Muscle of leg (tissue), 3 donors: ENCODE measurements at regions not wholly inside any gene's neighbourhood (a gene's known extent, or its start where the extent isn't known, plus 50 kb on each side); places are given as distances from the start of the nearest gene placed in this dataset.

Source experiments
- DNase-seq: peaks from one replicate; pipeline ENCODE4 v3.0.0; 2013
- H3K27ac ChIP-seq: one replicate; pipeline ENCODE4 v1.5.1; 2013; ENCODE audit warnings: mild to moderate bottlenecking, low read length, control low read depth
- H3K27me3 ChIP-seq: one replicate; pipeline ENCODE4 v1.6.1; 2013; ENCODE audit warnings: low read length; ENCODE audit not compliant: control insufficient read depth, insufficient read depth
- H3K36me3 ChIP-seq: one replicate; pipeline ENCODE4 v1.6.1; 2013; ENCODE audit warnings: low read length; ENCODE audit not compliant: control insufficient read depth, insufficient read depth
- H3K4me1 ChIP-seq: one replicate; pipeline ENCODE4 v1.6.1; 2013; ENCODE audit warnings: low read length; ENCODE audit not compliant: control insufficient read depth, insufficient read depth
- H3K4me3 ChIP-seq: one replicate; pipeline ENCODE4 v1.5.1; 2013; ENCODE audit warnings: low read length, control low read depth
- H3K9me3 ChIP-seq: replicated peaks from 2 replicates; pipeline ENCODE4 v1.6.1; 2013; ENCODE audit warnings: low read depth, low read length; ENCODE audit not compliant: control insufficient read depth
- WGBS: methylation state at CpG from one replicate; pipeline ENCODE4 v1.1.5; 2013; ENCODE audit warnings: missing lambda C conversion rate; ENCODE audit not compliant: insufficient coverage; 5-methylcytosine and 5-hydroxymethylcytosine counted together

DNA sequence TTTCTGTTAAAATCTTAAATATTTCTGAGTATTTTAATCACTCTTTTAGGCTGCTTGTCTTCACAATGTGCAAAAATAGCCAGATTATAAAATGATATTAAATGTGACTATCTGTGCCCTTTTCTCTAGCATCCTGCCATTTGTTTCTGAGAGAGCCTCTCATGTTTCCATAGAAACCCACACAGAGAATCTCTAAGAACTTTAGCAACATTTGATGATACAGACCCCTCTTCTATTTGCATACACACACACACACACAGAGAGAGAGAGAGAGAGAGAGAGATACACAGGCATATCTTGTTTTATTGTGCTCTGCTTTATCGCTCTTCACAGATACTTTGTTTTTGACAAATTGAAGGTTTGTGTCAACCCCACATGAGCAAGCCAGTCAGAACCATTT, 134.5 kb upstream of the DDX18 start:
- Histone ChIP-seq H3K27ac (no peak overlapping the region), H3K9me3 (no peaks in the 10 kb centered on the region), H3K4me3 (no peak overlapping the region), H3K4me1 (no peaks in the 10 kb centered on the region), H3K27me3 (no peaks in the 10 kb centered on the region), H3K36me3 (no peaks in the 10 kb centered on the region)
- no peak for DNase-seq
- no CpG with 5 or more reads among the region's 1 CpG for WGBS

DNA sequence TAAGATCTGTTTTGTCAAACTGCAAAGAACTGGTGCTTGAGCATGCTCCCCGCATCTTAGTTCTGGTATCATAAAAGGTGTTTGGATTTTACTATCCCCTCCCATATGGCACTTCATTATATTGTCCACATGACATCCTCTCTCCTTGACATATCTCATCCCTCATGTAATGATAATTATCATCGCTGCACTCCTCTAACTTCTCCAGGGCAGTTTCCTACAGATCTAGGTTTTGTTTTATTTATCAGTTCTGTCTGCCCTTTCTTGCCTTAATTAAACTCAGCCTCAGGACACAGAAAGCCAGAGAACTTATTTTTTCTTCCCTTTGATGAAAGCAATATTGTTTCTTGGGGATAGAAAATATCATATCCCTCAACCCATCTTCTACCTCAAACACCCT, 129.6 kb upstream of the DDX18 start:
- DNase-seq, result no peak
- H3K9me3 ChIP-seq, result no peaks in the 10 kb centered on the region
- no peaks in the 10 kb centered on the region for H3K36me3 ChIP-seq
- no peaks in the 10 kb centered on the region for H3K27me3 ChIP-seq
- no CpG with 5 or more reads among the region's 2 CpGs for WGBS
- no peaks in the 10 kb centered on the region for H3K4me1 ChIP-seq
- no peak overlapping the region for H3K27ac ChIP-seq
- no peak overlapping the region for H3K4me3 ChIP-seq

DNA sequence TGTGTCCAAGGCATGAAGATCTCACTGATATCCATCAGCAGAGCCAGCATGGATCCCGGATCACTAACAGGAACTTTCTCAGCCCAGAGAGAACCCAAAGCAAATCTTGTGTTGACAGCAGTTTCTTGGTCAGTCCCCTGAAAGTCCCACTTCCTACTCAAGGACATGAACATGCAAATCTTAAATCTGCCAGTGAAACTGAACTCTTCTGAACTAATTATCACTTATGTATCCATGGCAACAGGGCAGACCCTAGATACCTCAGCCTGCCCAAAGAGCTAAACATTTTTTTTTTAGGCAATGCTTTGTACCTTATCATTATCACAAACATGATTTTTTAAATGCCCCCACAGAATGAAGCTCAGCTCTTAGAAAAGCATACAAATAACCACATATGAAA, 127.8 kb upstream of the DDX18 start:
- Histone ChIP-seq H3K27me3 (no peaks in the 10 kb centered on the region), H3K36me3 (no peaks in the 10 kb centered on the region), H3K4me3 (no peak overlapping the region), H3K27ac (no peak overlapping the region), H3K9me3 (no peaks in the 10 kb centered on the region), H3K4me1 (no peaks in the 10 kb centered on the region)
- DNase-seq, result no peak
- 100% methylated on average over 1 of the region's 1 CpG for WGBS

DNA sequence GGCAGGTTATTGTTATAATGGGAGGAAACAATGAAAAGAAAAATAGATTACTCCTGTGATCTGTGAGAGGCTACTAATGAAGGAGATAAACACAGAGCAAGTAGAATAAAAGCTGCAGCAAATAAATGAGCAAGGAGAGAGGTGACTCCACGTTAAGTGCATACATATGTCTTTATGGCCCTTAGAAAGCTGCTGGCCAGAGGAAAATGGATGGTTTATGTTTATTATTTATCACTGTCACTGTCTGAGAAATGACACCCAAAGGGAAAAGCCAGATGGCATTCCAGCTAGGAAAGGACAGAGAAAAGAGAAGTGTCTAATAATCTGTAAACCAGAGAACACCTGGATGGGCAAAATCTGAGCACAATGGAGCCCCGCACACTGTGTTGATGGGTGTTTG, 122.9 kb upstream of the DDX18 start:
- Histone ChIP-seq H3K27ac (no peak overlapping the region), H3K4me1 (no peaks in the 10 kb centered on the region), H3K9me3 (no peaks in the 10 kb centered on the region), H3K27me3 (no peaks in the 10 kb centered on the region), H3K36me3 (no peaks in the 10 kb centered on the region), H3K4me3 (no peak overlapping the region)
- no CpG with 5 or more reads among the region's 2 CpGs for WGBS
- DNase-seq, result no peak

DNA sequence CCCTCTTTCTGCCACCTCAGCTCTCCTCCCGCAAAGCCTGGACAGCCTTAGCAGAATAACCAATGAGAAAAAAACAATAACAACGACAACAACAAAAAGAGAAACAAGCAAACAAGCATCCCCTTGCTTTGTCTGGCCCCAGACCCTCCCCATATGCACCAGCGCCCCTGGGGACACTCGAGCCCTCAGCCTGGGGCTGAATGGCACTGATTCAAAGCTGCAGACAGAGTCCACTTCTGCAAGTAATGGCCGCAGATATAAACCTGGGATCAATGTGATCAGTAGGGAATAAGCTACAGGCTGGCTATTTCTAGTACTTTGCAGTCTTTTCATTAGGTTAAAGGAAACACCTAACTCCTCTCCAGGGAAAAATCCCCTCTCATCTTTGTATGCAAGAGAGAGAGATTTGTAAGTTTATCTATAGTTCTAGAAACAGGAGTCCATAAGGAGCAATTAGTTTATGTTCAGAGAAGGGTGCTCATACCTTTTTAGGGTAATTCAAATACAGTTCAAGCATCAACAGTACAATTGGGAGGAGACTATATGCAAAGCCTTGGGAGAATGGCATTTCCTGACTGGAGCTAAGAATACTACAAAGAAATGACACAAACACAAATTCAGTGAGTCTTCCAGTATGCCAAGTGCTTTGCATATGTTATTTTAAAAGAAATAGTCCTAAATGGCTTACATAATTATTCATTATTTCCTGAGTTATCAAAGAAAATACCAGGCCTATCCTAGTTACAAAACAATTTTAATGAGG, 122.3 kb upstream of the DDX18 start:
- Histone ChIP-seq H3K27ac (no peak overlapping the region), H3K36me3 (no peaks in the 10 kb centered on the region), H3K4me3 (no peak overlapping the region), H3K4me1 (no peaks in the 10 kb centered on the region), H3K27me3 (no peaks in the 10 kb centered on the region), H3K9me3 (no peaks in the 10 kb centered on the region)
- no peak for DNase-seq
- no CpG with 5 or more reads among the region's 5 CpGs for WGBS

GRCh38 chr2:117693154-117693553, 121.3 kb upstream of the DDX18 start:
- 94% methylated on average over 2 of the region's 4 CpGs for WGBS
- Histone ChIP-seq H3K36me3 (no peaks in the 10 kb centered on the region), H3K9me3 (no peaks in the 10 kb centered on the region), H3K27ac (no peak overlapping the region), H3K27me3 (no peaks in the 10 kb centered on the region), H3K4me3 (no peak overlapping the region), H3K4me1 (no peaks in the 10 kb centered on the region)
- DNase-seq, result no peak

- H3K4me1 ChIP-seq, result no peaks in the 10 kb centered on the region
- no peaks in the 10 kb centered on the region for H3K27me3 ChIP-seq
- H3K36me3 ChIP-seq, result no peaks in the 10 kb centered on the region
- no peak overlapping the region for H3K4me3 ChIP-seq
- DNase-seq, result no peak
- WGBS, result no CpG with 5 or more reads among the region's 2 CpGs
- H3K27ac ChIP-seq, result no peak overlapping the region
- H3K9me3 ChIP-seq, result no peaks in the 10 kb centered on the region
Observed at GRCh38 chr2:117693651-117694050, 120.8 kb upstream of the DDX18 start.

- H3K27ac ChIP-seq, result no peak overlapping the region
- no peaks in the 10 kb centered on the region for H3K4me1 ChIP-seq
- no peak for DNase-seq
- H3K27me3 ChIP-seq, result no peaks in the 10 kb centered on the region
- 72% methylated on average over 2 of the region's 4 CpGs for WGBS
- no peak overlapping the region for H3K4me3 ChIP-seq
- no peaks in the 10 kb centered on the region for H3K36me3 ChIP-seq
- no peaks in the 10 kb centered on the region for H3K9me3 ChIP-seq
Observed at GRCh38 chr2:117698287-117698686, 116.2 kb upstream of the DDX18 start.

- H3K36me3 ChIP-seq, result no peaks in the 10 kb centered on the region
- DNase-seq, result no peak
- H3K4me3 ChIP-seq, result no peak overlapping the region
- no peaks in the 10 kb centered on the region for H3K27me3 ChIP-seq
- no peaks in the 10 kb centered on the region for H3K4me1 ChIP-seq
- no peaks in the 10 kb centered on the region for H3K9me3 ChIP-seq
- H3K27ac ChIP-seq, result no peak overlapping the region
- WGBS, result no CpG with 5 or more reads among the region's 4 CpGs
Observed at GRCh38 chr2:117698819-117699218, 115.7 kb upstream of the DDX18 start.

DNA sequence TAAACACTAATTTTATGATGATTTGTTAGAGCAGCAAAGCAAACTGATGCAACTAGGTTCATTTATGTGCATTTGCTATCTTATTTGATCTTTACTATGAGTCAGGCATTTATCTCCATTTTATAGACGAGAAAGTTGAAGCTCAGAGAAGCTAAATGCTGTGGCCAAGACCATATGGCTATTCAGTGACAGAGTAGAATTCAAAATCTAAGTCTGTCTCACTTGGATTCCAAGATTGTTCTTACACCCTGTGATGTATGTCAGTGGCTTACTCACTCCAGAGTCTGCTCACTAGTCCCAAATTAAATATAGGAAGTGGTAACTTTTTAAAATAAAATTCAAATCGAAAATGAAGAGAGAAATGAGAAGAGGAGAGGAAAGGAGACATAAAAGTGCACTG, 114.0 kb upstream of the DDX18 start:
- Histone ChIP-seq H3K36me3 (no peaks in the 10 kb centered on the region), H3K4me3 (no peak overlapping the region), H3K4me1 (no peaks in the 10 kb centered on the region), H3K27me3 (no peaks in the 10 kb centered on the region), H3K27ac (no peak overlapping the region), H3K9me3 (no peaks in the 10 kb centered on the region)
- WGBS, result 80% methylated on average over 1 of the region's 2 CpGs
- no peak for DNase-seq

DNA sequence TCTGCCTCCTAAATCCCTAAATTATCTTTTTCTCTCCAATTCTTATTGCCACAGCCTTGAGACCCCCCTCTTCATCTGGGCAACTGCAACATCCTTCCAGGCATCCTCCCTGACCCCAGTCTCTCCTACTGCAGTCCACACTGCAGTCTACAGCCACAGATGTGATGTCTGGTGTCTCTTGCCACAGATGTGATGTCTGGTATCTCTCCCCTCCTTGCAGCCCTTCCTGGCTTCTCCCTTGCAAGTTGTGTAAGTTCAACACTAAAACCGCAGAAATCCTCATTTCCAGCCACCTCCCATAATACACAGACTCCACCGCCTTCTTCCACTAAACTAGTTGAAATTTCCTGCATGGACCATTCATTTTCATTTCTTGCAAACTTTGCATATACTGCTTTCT, 113.1 kb upstream of the DDX18 start:
- no peaks in the 10 kb centered on the region for H3K36me3 ChIP-seq
- no peaks in the 10 kb centered on the region for H3K27me3 ChIP-seq
- no peaks in the 10 kb centered on the region for H3K4me1 ChIP-seq
- H3K9me3 ChIP-seq, result no peaks in the 10 kb centered on the region
- DNase-seq, result no peak
- 82% methylated on average over 2 of the region's 2 CpGs for WGBS
- H3K27ac ChIP-seq, result no peak overlapping the region
- H3K4me3 ChIP-seq, result no peak overlapping the region
